Ascending aorta (tissue), 2 donors: ENCODE measurements at regions not wholly inside any gene's neighbourhood (a gene's known extent, or its start where the extent isn't known, plus 50 kb on each side); places are given as distances from the start of the nearest gene placed in this dataset.

Source experiments
- DNase-seq, 2 donors: peaks; one replicate each; pipeline ENCODE4 v3.0.0-alpha.2; 2019; ENCODE audit warnings: low spot score in 2 of 2
- H3K27ac ChIP-seq, 2 donors: fragments of 200-600 bp; sonication (generic); one replicate each; pipeline ENCODE4 v1.5.1; 2016 to 2017; ENCODE audit warnings: mild to moderate bottlenecking in 1 of 2
- H3K27me3 ChIP-seq: fragments of 200-600 bp; sonication (generic); one replicate; pipeline ENCODE4 v1.5.1; 2017
- H3K36me3 ChIP-seq, 2 donors: fragments of 200-600 bp; sonication (generic); one replicate each; pipeline ENCODE4 v1.5.1; 2016
- H3K4me1 ChIP-seq, 2 donors: fragments of 200-600 bp; sonication (generic); one replicate each; pipeline ENCODE4 v1.5.1; 2016 to 2017; ENCODE audit warnings: mild to moderate bottlenecking in 1 of 2
- H3K4me3 ChIP-seq, 2 donors: fragments of 200-600 bp; sonication (generic); one replicate each; pipeline ENCODE4 v1.5.1; 2016 to 2017; ENCODE audit warnings: mild to moderate bottlenecking in 1 of 2
- H3K9me3 ChIP-seq, 2 donors: fragments of 200-600 bp; sonication (generic); one replicate each; pipeline ENCODE4 v1.5.1; 2016
- CTCF ChIP-seq, 3 experiments: fragments of 200-600 bp in 2 of 3; fragments of 450-650 bp in 1 of 3; sonication (generic) in 2 of 3; IDR thresholded peaks; one replicate each; pipeline ENCODE4 v1.5.1; 2016 to 2019; ENCODE audit warnings: antibody characterized with exemption in 3 of 3, mild to moderate bottlenecking in 1 of 3, moderate library complexity in 1 of 3
- intact Hi-C: fragments of 100-400 bp; cut with DNase I; formaldehyde crosslinking; loops from one replicate; pipeline ENCODE4 v1.15.1; 2023

GRCh38 chr2:173791502-173791901 lies 173.7 kb downstream of the SP3 start:
- DNase-seq, result no peak
- intact Hi-C loops, result no loop called here
- no peak for TF ChIP-seq CTCF (IDR thresholded peaks at IDR 0.05)
- Histone ChIP-seq H3K4me1 (no peaks in the 10 kb centered on the region), H3K36me3 (no peaks in the 10 kb centered on the region), H3K27ac (no peak overlapping the region), H3K4me3 (no peak overlapping the region), H3K9me3 (no peaks in the 10 kb centered on the region), H3K27me3 (no peaks in the 10 kb centered on the region)

GRCh38 chr2:173792166-173792565 lies 173.0 kb downstream of the SP3 start:
- no peaks in the 10 kb centered on the region for H3K4me1 ChIP-seq
- no peak overlapping the region for H3K4me3 ChIP-seq
- no peak for TF ChIP-seq CTCF (IDR thresholded peaks at IDR 0.05)
- no peaks in the 10 kb centered on the region for H3K9me3 ChIP-seq
- no peaks in the 10 kb centered on the region for H3K27me3 ChIP-seq
- intact Hi-C loops, result no loop called here
- no peak overlapping the region for H3K27ac ChIP-seq
- DNase-seq, result no peak
- no peaks in the 10 kb centered on the region for H3K36me3 ChIP-seq

- Histone ChIP-seq H3K4me3 (no peak overlapping the region), H3K27ac (no peak overlapping the region), H3K27me3 (no peaks in the 10 kb centered on the region), H3K9me3 (no peaks in the 10 kb centered on the region), H3K36me3 (no peaks in the 10 kb centered on the region), H3K4me1 (no peaks in the 10 kb centered on the region)
- TF ChIP-seq CTCF (IDR thresholded peaks at IDR 0.05), result no peak
- no peak for DNase-seq
- intact Hi-C loops, result no loop called here
These were observed 172.4 kb downstream of the SP3 start for GRCh38 chr2:173792741-173793140.

- no peaks in the 10 kb centered on the region for H3K4me1 ChIP-seq
- no peak overlapping the region for H3K27ac ChIP-seq
- no peaks in the 10 kb centered on the region for H3K9me3 ChIP-seq
- no peak overlapping the region for H3K4me3 ChIP-seq
- no peak for TF ChIP-seq CTCF (IDR thresholded peaks at IDR 0.05)
- H3K27me3 ChIP-seq, result no peaks in the 10 kb centered on the region
- no peaks in the 10 kb centered on the region for H3K36me3 ChIP-seq
- DNase-seq, result no peak
- intact Hi-C loops, result no loop called here
These were observed 171.2 kb downstream of the SP3 start for GRCh38 chr2:173793709-173794565.

GRCh38 chr2:173797586-173798263 lies 167.4 kb downstream of the SP3 start:
- intact Hi-C loops, result no loop called here
- H3K4me1 ChIP-seq, result no peaks in the 10 kb centered on the region

More at GRCh38 chr2:173797586-173798263, 167.4 kb downstream of the SP3 start:
- Histone ChIP-seq H3K9me3 (no peaks in the 10 kb centered on the region), H3K4me3 (no peak overlapping the region), H3K36me3 (no peaks in the 10 kb centered on the region), H3K27ac (no peak overlapping the region), H3K27me3 (no peaks in the 10 kb centered on the region)
- no peak for DNase-seq
- no peak for TF ChIP-seq CTCF (IDR thresholded peaks at IDR 0.05)
